ENCODE measurements at regions not wholly inside any gene's neighbourhood (a gene's known extent, or its start where the extent isn't known, plus 50 kb on each side); places are given as distances from the start of the nearest gene placed in this dataset.
"Not testable (repeated sequence)": the region's sequence is repeated elsewhere in the genome, so short reads cannot be mapped to it uniquely, and the experiment has no call there.

- no peak overlapping the region for H3K4me2 ChIP-seq (ENCODE audit: low read length)
- no peaks in the 10 kb centered on the region for H3K9me2 ChIP-seq (replicated peaks; ENCODE audit: control insufficient read depth, low read length)
- no peaks in the 10 kb centered on the region for H3F3A ChIP-seq (ENCODE audit: control insufficient read depth, insufficient read depth)
- H3K4me3 ChIP-seq (ENCODE audit: low read length): no peak overlapping the region
- no peaks in the 10 kb centered on the region for H3K27me3 ChIP-seq (ENCODE audit: control insufficient read depth, low read length)
- peaks cover 4% of the 10 kb centered on the region for H3K4me1 ChIP-seq (ENCODE audit: control insufficient read depth, low read length)
- H3K79me2 ChIP-seq (ENCODE audit: control insufficient read depth, low read length): no peaks in the 10 kb centered on the region
- no peaks in the 10 kb centered on the region for H3K9me3 ChIP-seq (ENCODE audit: control insufficient read depth, insufficient read depth, low read length)
- H3K36me3 ChIP-seq (ENCODE audit: control insufficient read depth, low read length): no peaks in the 10 kb centered on the region
- H4K20me1 ChIP-seq (ENCODE audit: control insufficient read depth, insufficient read depth, low read depth, low read length): no peaks in the 10 kb centered on the region
- no peak overlapping the region for H3K27ac ChIP-seq (ENCODE audit: low read depth, low read length)
- no peak for TF ChIP-seq EZH2phosphoT487 (IDR thresholded peaks at IDR 0.05; ENCODE audit: borderline replicate concordance, low read length)
- peak; percentile 65 for TF ChIP-seq CTCF (IDR thresholded peaks at IDR 0.05; ENCODE audit: low read depth, low read length, poor library complexity, severe bottlenecking)
Observed at GRCh38 chr17:27206447-27206846, 87.5 kb upstream of the WSB1 start.

- H4K20me1 ChIP-seq (ENCODE audit: control insufficient read depth, insufficient read depth, low read depth, low read length): no peaks in the 10 kb centered on the region
- no peaks in the 10 kb centered on the region for H3K79me2 ChIP-seq (ENCODE audit: control insufficient read depth, low read length)
- H3K9me2 ChIP-seq (replicated peaks; ENCODE audit: control insufficient read depth, low read length): no peaks in the 10 kb centered on the region
- H3K27ac ChIP-seq (ENCODE audit: low read depth, low read length): no peak overlapping the region
- H3K36me3 ChIP-seq (ENCODE audit: control insufficient read depth, low read length): no peaks in the 10 kb centered on the region
- H3F3A ChIP-seq (ENCODE audit: control insufficient read depth, insufficient read depth): no peaks in the 10 kb centered on the region
- no peak for TF ChIP-seq CTCF (IDR thresholded peaks at IDR 0.05; ENCODE audit: low read depth, low read length, poor library complexity, severe bottlenecking)
- no peak for TF ChIP-seq EZH2phosphoT487 (IDR thresholded peaks at IDR 0.05; ENCODE audit: borderline replicate concordance, low read length)
- H3K4me1 ChIP-seq (ENCODE audit: control insufficient read depth, low read length): peaks cover 4% of the 10 kb centered on the region
- no peak overlapping the region for H3K4me2 ChIP-seq (ENCODE audit: low read length)
- H3K4me3 ChIP-seq (ENCODE audit: low read length): no peak overlapping the region
- H3K9me3 ChIP-seq (ENCODE audit: control insufficient read depth, insufficient read depth, low read length): no peaks in the 10 kb centered on the region
- no peaks in the 10 kb centered on the region for H3K27me3 ChIP-seq (ENCODE audit: control insufficient read depth, low read length)
Observed at GRCh38 chr17:27207073-27207513, 86.8 kb upstream of the WSB1 start.

GRCh38 chr17:27208370-27208769 is 85.5 kb upstream of the WSB1 start:
- H3K27me3 ChIP-seq (ENCODE audit: control insufficient read depth, low read length); H3K4me2 ChIP-seq (ENCODE audit: low read length); H4K20me1 ChIP-seq (ENCODE audit: control insufficient read depth, insufficient read depth, low read depth, low read length); H3K27ac ChIP-seq (ENCODE audit: low read depth, low read length); H3F3A ChIP-seq (ENCODE audit: control insufficient read depth, insufficient read depth); H3K4me3 ChIP-seq (ENCODE audit: low read length); H3K9me3 ChIP-seq (ENCODE audit: control insufficient read depth, insufficient read depth, low read length); H3K79me2 ChIP-seq (ENCODE audit: control insufficient read depth, low read length); H3K9me2 ChIP-seq (replicated peaks; ENCODE audit: control insufficient read depth, low read length); H3K36me3 ChIP-seq (ENCODE audit: control insufficient read depth, low read length); H3K4me1 ChIP-seq (ENCODE audit: control insufficient read depth, low read length): not testable (repeated sequence)

- Histone ChIP-seq H3K27me3 (ENCODE audit: control insufficient read depth, low read length) (no peaks in the 10 kb centered on the region), H3K4me2 (ENCODE audit: low read length) (no peak overlapping the region), H3K36me3 (ENCODE audit: control insufficient read depth, low read length) (no peaks in the 10 kb centered on the region), H3K4me1 (ENCODE audit: control insufficient read depth, low read length) (peaks cover 4% of the 10 kb centered on the region), H3K9me3 (ENCODE audit: control insufficient read depth, insufficient read depth, low read length) (peaks cover 4% of the 10 kb centered on the region; the same call in 1 of the 2 replicates), H4K20me1 (ENCODE audit: control insufficient read depth, insufficient read depth, low read depth, low read length) (no peaks in the 10 kb centered on the region), H3K79me2 (ENCODE audit: control insufficient read depth, low read length) (no peaks in the 10 kb centered on the region), H3K27ac (ENCODE audit: low read depth, low read length) (no peak overlapping the region), H3K4me3 (ENCODE audit: low read length) (no peak overlapping the region), H3F3A (ENCODE audit: control insufficient read depth, insufficient read depth) (no peaks in the 10 kb centered on the region), H3K9me2 (replicated peaks; ENCODE audit: control insufficient read depth, low read length) (no peaks in the 10 kb centered on the region)
- no peak for TF ChIP-seq CTCF (IDR thresholded peaks at IDR 0.05; ENCODE audit: low read depth, low read length, poor library complexity, severe bottlenecking)
- no peak for TF ChIP-seq EZH2phosphoT487 (IDR thresholded peaks at IDR 0.05; ENCODE audit: borderline replicate concordance, low read length)
Observed at GRCh38 chr17:27209316-27209715, 84.6 kb upstream of the WSB1 start.

GRCh38 chr17:27210809-27211208 is 83.1 kb upstream of the WSB1 start:
- not testable (repeated sequence) for H4K20me1 ChIP-seq (ENCODE audit: control insufficient read depth, insufficient read depth, low read depth, low read length); H3K9me3 ChIP-seq (ENCODE audit: control insufficient read depth, insufficient read depth, low read length)

More at GRCh38 chr17:27210809-27211208, 83.1 kb upstream of the WSB1 start:
- H3K9me2 ChIP-seq (replicated peaks; ENCODE audit: control insufficient read depth, low read length); H3K4me1 ChIP-seq (ENCODE audit: control insufficient read depth, low read length); H3K4me2 ChIP-seq (ENCODE audit: low read length); H3F3A ChIP-seq (ENCODE audit: control insufficient read depth, insufficient read depth); H3K4me3 ChIP-seq (ENCODE audit: low read length); H3K79me2 ChIP-seq (ENCODE audit: control insufficient read depth, low read length); H3K36me3 ChIP-seq (ENCODE audit: control insufficient read depth, low read length); H3K27me3 ChIP-seq (ENCODE audit: control insufficient read depth, low read length); H3K27ac ChIP-seq (ENCODE audit: low read depth, low read length): not testable (repeated sequence)
